OCI-LY1 (cell line): ENCODE measurements at regions not wholly inside any gene's neighbourhood (a gene's known extent, or its start where the extent isn't known, plus 50 kb on each side); places are given as distances from the start of the nearest gene placed in this dataset.

Experiments
- H2AFZ ChIP-seq: fragments of 200-600 bp; sonication (generic), shearing (Covaris generic); 2 replicates; pipeline ENCODE4 v1.6.0; 2014; ENCODE audit warnings: antibody characterized with exemption, mild to moderate bottlenecking, low read length
- H3F3A ChIP-seq: fragments of 200-600 bp; sonication (generic), shearing (Covaris generic); 2 replicates; pipeline ENCODE4 v1.6.0; 2014; ENCODE audit warnings: mild to moderate bottlenecking, antibody characterized with exemption, low read length, moderate library complexity; ENCODE audit not compliant: insufficient read depth
- H3K27ac ChIP-seq: fragments of 200-600 bp; sonication (generic); 2 replicates; pipeline ENCODE4 v1.5.1; 2014; ENCODE audit warnings: low read length, mixed run types, mild to moderate bottlenecking, low read depth; ENCODE audit not compliant: poor library complexity, severe bottlenecking
- H3K27me3 ChIP-seq: fragments of 200-600 bp; sonication (generic); 2 replicates; pipeline ENCODE4 v1.6.0; 2014; ENCODE audit warnings: antibody characterized with exemption, mild to moderate bottlenecking, low read length, moderate library complexity; ENCODE audit not compliant: insufficient read depth
- H3K36me3 ChIP-seq: fragments of 200-600 bp; sonication (generic); 2 replicates; pipeline ENCODE4 v1.6.1; 2014; ENCODE audit warnings: mild to moderate bottlenecking, antibody characterized with exemption, low read length, moderate library complexity, mixed read lengths; ENCODE audit not compliant: insufficient read depth
- H3K4me1 ChIP-seq: fragments of 200-600 bp; sonication (generic); 2 replicates; pipeline ENCODE4 v1.5.1; 2014; ENCODE audit warnings: mild to moderate bottlenecking, low read length, moderate library complexity; ENCODE audit not compliant: insufficient read depth, severe bottlenecking
- H3K4me2 ChIP-seq: fragments of 200-600 bp; sonication (generic), shearing (Covaris generic); 2 replicates; pipeline ENCODE4 v1.6.1; 2014; ENCODE audit warnings: low read length
- H3K4me3 ChIP-seq: fragments of 200-600 bp; sonication (generic); 2 replicates; pipeline ENCODE4 v1.5.1; 2014; ENCODE audit warnings: low read length, low read depth, mild to moderate bottlenecking, mixed read lengths; ENCODE audit not compliant: poor library complexity, severe bottlenecking
- H3K79me2 ChIP-seq: fragments of 200-600 bp; shearing (Covaris generic); 2 replicates; pipeline ENCODE4 v1.6.1; 2016; ENCODE audit warnings: mixed run types, low read length, mixed read lengths; ENCODE audit not compliant: insufficient read depth
- H3K9ac ChIP-seq: fragments of 200-600 bp; sonication (generic), shearing (Covaris generic); 2 replicates; pipeline ENCODE4 v1.6.1; 2014; ENCODE audit warnings: mild to moderate bottlenecking, low read length, mixed read lengths
- H3K9me2 ChIP-seq: fragments of 200-600 bp; sonication (generic), shearing (Covaris generic); 2 replicates; pipeline ENCODE4 v1.6.1; 2014; ENCODE audit warnings: low read depth, mild to moderate bottlenecking, low read length, mixed read lengths
- H3K9me3 ChIP-seq: fragments of 200-600 bp; shearing (Covaris generic); 2 replicates; pipeline ENCODE4 v1.6.1; 2014; ENCODE audit warnings: low read length, mixed read lengths
- H4K20me1 ChIP-seq: fragments of 200-600 bp; sonication (generic), shearing (Covaris generic); 2 replicates; pipeline ENCODE4 v1.6.0; 2016; ENCODE audit warnings: mild to moderate bottlenecking, low read length; ENCODE audit not compliant: insufficient read depth
- EZH2 ChIP-seq: fragments of 200-600 bp; sonication (generic), shearing (Covaris generic); IDR thresholded peaks from 2 replicates; pipeline ENCODE4 v1.8.0; 2017; ENCODE audit warnings: borderline replicate concordance, mixed run types, mild to moderate bottlenecking, antibody characterized with exemption, low read length, moderate library complexity, mixed read lengths
- TF ChIP-seq, protein P1 (sequence below): fragments of 200-600 bp; sonication (generic), shearing (Covaris generic); IDR thresholded peaks from 2 replicates; pipeline ENCODE4 v1.5.1; 2017; ENCODE audit warnings: mild to moderate bottlenecking, antibody characterized with exemption, low read length, moderate library complexity, mixed read lengths

DNA sequence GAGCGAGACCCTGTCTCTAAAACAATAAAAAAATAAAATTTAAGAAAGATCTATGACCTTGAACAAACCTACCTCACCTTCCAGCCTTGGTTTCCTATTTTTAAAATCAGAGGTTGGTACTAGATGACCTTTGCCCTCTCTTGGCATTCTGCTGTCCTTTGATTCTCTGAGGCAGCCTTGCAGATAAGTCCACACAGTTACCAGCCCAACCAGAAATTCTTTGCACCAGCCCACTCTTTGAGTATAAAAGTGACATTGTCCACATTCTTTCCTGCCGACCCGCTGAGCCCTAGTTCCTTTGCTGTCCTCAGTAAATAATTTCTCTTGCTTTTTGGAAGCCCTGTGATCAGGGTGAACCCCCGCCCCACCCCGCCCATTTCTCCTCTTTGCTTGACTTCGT, 150.4 kb downstream of the PHETA1 start:
- no peaks in the 10 kb centered on the region for H3F3A ChIP-seq
- no peaks in the 10 kb centered on the region for H3K36me3 ChIP-seq
- H3K9me2 ChIP-seq: no peaks in the 10 kb centered on the region
- H3K4me1 ChIP-seq: no peaks in the 10 kb centered on the region
- H3K4me3 ChIP-seq: no peak overlapping the region
- H3K9me3 ChIP-seq: no peaks in the 10 kb centered on the region
- H3K4me2 ChIP-seq: no peak overlapping the region
- no peaks in the 10 kb centered on the region for H4K20me1 ChIP-seq
- no peak overlapping the region for H2AFZ ChIP-seq
- H3K27me3 ChIP-seq: no peaks in the 10 kb centered on the region
- no peak overlapping the region for H3K9ac ChIP-seq
- H3K79me2 ChIP-seq: no peaks in the 10 kb centered on the region
- TF ChIP-seq, protein P1, sequence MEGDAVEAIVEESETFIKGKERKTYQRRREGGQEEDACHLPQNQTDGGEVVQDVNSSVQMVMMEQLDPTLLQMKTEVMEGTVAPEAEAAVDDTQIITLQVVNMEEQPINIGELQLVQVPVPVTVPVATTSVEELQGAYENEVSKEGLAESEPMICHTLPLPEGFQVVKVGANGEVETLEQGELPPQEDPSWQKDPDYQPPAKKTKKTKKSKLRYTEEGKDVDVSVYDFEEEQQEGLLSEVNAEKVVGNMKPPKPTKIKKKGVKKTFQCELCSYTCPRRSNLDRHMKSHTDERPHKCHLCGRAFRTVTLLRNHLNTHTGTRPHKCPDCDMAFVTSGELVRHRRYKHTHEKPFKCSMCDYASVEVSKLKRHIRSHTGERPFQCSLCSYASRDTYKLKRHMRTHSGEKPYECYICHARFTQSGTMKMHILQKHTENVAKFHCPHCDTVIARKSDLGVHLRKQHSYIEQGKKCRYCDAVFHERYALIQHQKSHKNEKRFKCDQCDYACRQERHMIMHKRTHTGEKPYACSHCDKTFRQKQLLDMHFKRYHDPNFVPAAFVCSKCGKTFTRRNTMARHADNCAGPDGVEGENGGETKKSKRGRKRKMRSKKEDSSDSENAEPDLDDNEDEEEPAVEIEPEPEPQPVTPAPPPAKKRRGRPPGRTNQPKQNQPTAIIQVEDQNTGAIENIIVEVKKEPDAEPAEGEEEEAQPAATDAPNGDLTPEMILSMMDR: no peak
- TF ChIP-seq EZH2: no peak
- no peak overlapping the region for H3K27ac ChIP-seq

- no peak overlapping the region for H3K9ac ChIP-seq
- no peaks in the 10 kb centered on the region for H4K20me1 ChIP-seq
- no peak overlapping the region for H2AFZ ChIP-seq
- no peaks in the 10 kb centered on the region for H3K9me3 ChIP-seq
- H3K9me2 ChIP-seq: no peaks in the 10 kb centered on the region
- H3K27me3 ChIP-seq: no peaks in the 10 kb centered on the region
- H3K36me3 ChIP-seq: no peaks in the 10 kb centered on the region
- TF ChIP-seq, protein P1: no peak
- TF ChIP-seq EZH2: no peak
- H3F3A ChIP-seq: no peaks in the 10 kb centered on the region
- no peak overlapping the region for H3K27ac ChIP-seq
- H3K4me1 ChIP-seq: no peaks in the 10 kb centered on the region
- no peak overlapping the region for H3K4me3 ChIP-seq
- no peak overlapping the region for H3K4me2 ChIP-seq
- no peaks in the 10 kb centered on the region for H3K79me2 ChIP-seq
Observed at GRCh38 chr12:111216387-111217159, 152.3 kb downstream of the PHETA1 start.

DNA sequence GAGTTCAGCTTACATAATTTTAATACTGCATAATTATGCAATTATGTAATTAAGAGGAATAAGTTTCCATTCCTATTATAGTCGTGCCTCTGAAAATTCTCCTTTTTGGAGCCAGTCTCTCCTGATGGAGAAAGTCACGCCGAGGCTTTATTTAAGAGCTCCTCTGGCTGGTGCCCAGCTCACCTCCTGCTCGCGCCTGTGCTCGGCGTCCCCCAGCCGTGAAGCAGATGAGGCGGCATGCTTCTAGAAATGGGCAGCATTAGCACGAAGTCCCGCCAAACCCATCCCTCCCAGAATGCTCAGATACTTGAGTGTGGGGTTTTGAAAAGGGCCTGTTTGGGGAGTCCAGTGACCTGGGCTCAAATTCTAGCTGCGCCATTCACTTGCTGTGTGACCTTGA, 153.0 kb downstream of the PHETA1 start:
- Histone ChIP-seq H3K9ac (no peak overlapping the region), H3K27me3 (no peaks in the 10 kb centered on the region), H3F3A (no peaks in the 10 kb centered on the region), H3K36me3 (no peaks in the 10 kb centered on the region), H3K27ac (no peak overlapping the region), H3K4me1 (no peaks in the 10 kb centered on the region), H4K20me1 (no peaks in the 10 kb centered on the region), H3K79me2 (no peaks in the 10 kb centered on the region), H2AFZ (no peak overlapping the region), H3K4me3 (no peak overlapping the region), H3K9me3 (no peaks in the 10 kb centered on the region), H3K9me2 (no peaks in the 10 kb centered on the region), H3K4me2 (no peak overlapping the region)
- TF ChIP-seq, protein P1: no peak
